Activated T-helper 1 cell treated with anti-CD3 and anti-CD28 coated beads, Interleukin-12 subunit alpha, Interleukin-12 subunit beta, Interleukin-2, Interleukin-4 antibody, amounts not matched to agents 30 ng/mL and 10 ng/mL and 1 ng/mL, durations not matched to agents 14 hours and 24 hours and 36 hours (primary cell): ENCODE measurements at regions not wholly inside any gene's neighbourhood (a gene's known extent, or its start where the extent isn't known, plus 50 kb on each side); places are given as distances from the start of the nearest gene placed in this dataset.
"Not testable (repeated sequence)": the region's sequence is repeated elsewhere in the genome, so short reads cannot be mapped to it uniquely, and the experiment has no call there.

ENCODE experiments used
- DNase-seq: peaks from one replicate; pipeline ENCODE4 v3.0.0; 2021; ENCODE audit warnings: low spot score
- H3K27ac Mint-ChIP-seq: one replicate; pipeline ENCODE4 v1.8.0; 2021; ENCODE audit warnings: mild to moderate bottlenecking, mixed read lengths
- H3K27me3 Mint-ChIP-seq: one replicate; pipeline ENCODE4 v1.8.0; 2022; ENCODE audit warnings: mild to moderate bottlenecking, moderate library complexity, mixed read lengths; ENCODE audit not compliant: insufficient read depth
- H3K36me3 Mint-ChIP-seq: one replicate; pipeline ENCODE4 v1.8.0; 2021; ENCODE audit warnings: low read depth, mixed read lengths
- H3K4me1 Mint-ChIP-seq: one replicate; pipeline ENCODE4 v1.8.0; 2021; ENCODE audit warnings: low read depth, mixed read lengths
- H3K4me3 Mint-ChIP-seq: one replicate; pipeline ENCODE4 v1.8.0; 2021; ENCODE audit warnings: mild to moderate bottlenecking, moderate library complexity, mixed read lengths
- H3K9me3 Mint-ChIP-seq: one replicate; pipeline ENCODE4 v1.8.0; 2021; ENCODE audit warnings: mixed read lengths
- intact Hi-C: fragments of 100-400 bp; cut with micrococcal nuclease; formaldehyde crosslinking; loops from one replicate; pipeline ENCODE4 v1.15.1; 2024

- H3K4me3 Mint-ChIP-seq, result no peak overlapping the region
Measured at GRCh38 chr6:74199215-74199915, 503.4 kb downstream of the CD109 start.

DNA sequence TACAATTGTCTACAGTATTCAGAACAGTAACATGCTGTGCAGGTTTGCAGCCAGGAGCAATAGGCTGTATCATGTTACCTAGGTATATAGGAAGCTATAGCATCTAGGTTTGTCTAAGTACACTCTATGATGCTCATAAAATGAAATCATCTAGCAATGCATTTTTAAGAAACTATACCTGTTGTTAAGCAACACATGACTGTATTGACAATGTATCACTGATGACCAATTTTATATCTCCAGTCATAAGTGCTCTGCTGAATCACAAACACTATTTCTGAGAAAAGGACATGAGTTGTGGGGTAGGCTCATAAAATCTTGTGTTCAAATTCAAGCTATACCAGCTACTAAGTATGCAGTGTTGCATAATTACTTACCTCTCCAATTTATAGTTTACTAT is 501.3 kb downstream of the CD109 start:
- peaks cover 1% of the 10 kb centered on the region for H3K27me3 Mint-ChIP-seq
- H3K4me3 Mint-ChIP-seq, result no peak overlapping the region
- H3K4me1 Mint-ChIP-seq, result no peaks in the 10 kb centered on the region
- no peak for DNase-seq
- no peak overlapping the region for H3K27ac Mint-ChIP-seq
- H3K36me3 Mint-ChIP-seq, result no peaks in the 10 kb centered on the region
- intact Hi-C loops, result no loop called here
- H3K9me3 Mint-ChIP-seq, result no peaks in the 10 kb centered on the region

More at GRCh38 chr6:74199215-74199915, 503.4 kb downstream of the CD109 start:
- no peak overlapping the region for H3K27ac Mint-ChIP-seq
- H3K4me1 Mint-ChIP-seq, result no peaks in the 10 kb centered on the region
- no peaks in the 10 kb centered on the region for H3K36me3 Mint-ChIP-seq
- peaks cover 1% of the 10 kb centered on the region for H3K27me3 Mint-ChIP-seq
- intact Hi-C loops, result no loop called here
- no peaks in the 10 kb centered on the region for H3K9me3 Mint-ChIP-seq
- no peak for DNase-seq

DNA sequence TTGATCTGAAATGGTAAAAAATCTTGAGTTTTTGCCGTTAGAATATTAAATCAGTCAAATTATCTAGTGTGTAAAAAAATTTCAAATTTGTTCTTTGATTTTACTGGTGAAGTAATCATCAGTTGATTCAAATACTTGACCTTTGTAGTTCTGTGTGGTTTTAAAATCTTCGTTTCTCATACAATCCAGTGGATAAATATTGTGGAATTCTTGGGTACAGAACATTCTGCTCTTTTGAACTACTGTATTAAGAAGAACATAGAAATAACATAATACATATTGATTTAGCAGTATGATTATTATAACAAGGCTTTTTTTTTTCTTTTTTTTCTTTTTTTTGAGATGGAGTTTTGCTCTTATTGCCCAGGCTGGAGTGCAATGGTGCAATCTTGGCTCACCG is 491.8 kb downstream of the CD109 start:
- H3K36me3 Mint-ChIP-seq, result no peaks in the 10 kb centered on the region
- no peak overlapping the region for H3K4me3 Mint-ChIP-seq
- H3K27ac Mint-ChIP-seq, result no peak overlapping the region
- H3K9me3 Mint-ChIP-seq, result no peaks in the 10 kb centered on the region
- no peaks in the 10 kb centered on the region for H3K4me1 Mint-ChIP-seq
- intact Hi-C loops, result no loop called here
- no peak for DNase-seq
- no peaks in the 10 kb centered on the region for H3K27me3 Mint-ChIP-seq

GRCh38 chr6:74182992-74183391 is 487.0 kb downstream of the CD109 start:
- Mint-ChIP-seq H3K27ac (no peak overlapping the region), H3K27me3 (no peaks in the 10 kb centered on the region), H3K9me3 (no peaks in the 10 kb centered on the region), H3K4me3 (no peak overlapping the region), H3K4me1 (no peaks in the 10 kb centered on the region), H3K36me3 (no peaks in the 10 kb centered on the region)
- DNase-seq, result no peak
- intact Hi-C loops, result no loop called here

GRCh38 chr6:74181471-74181870 is 485.5 kb downstream of the CD109 start:
- Mint-ChIP-seq H3K4me1 (no peaks in the 10 kb centered on the region), H3K9me3 (no peaks in the 10 kb centered on the region), H3K27me3 (no peaks in the 10 kb centered on the region), H3K27ac (no peak overlapping the region), H3K36me3 (no peaks in the 10 kb centered on the region), H3K4me3 (no peak overlapping the region)
- intact Hi-C loops, result no loop called here
- no peak for DNase-seq

DNA sequence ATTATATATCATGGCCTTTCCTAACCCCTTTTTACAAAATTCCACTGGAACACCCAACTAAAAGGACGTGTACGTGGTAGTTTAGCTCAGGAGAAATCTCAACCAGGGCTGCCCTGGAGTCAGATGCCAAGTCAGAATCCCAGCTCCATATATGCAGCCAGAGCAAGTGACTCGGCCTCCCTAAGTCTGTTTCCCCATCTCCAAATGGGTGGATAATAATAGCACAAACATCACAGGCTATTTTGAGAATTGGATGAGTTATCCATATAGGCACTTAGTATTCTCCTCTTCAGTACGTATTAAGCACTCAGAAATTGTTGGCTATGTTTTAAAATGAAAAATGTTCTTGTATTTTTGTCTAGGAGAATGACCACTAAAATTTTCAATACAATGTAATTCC is 481.5 kb downstream of the CD109 start:
- Mint-ChIP-seq H3K4me3 (no peak overlapping the region), H3K36me3 (no peaks in the 10 kb centered on the region), H3K9me3 (no peaks in the 10 kb centered on the region), H3K27me3 (no peaks in the 10 kb centered on the region), H3K4me1 (no peaks in the 10 kb centered on the region), H3K27ac (no peak overlapping the region)
- intact Hi-C loops, result no loop called here
- no peak for DNase-seq

- intact Hi-C loops, H3K4me3 Mint-ChIP-seq, H3K36me3 Mint-ChIP-seq, H3K27ac Mint-ChIP-seq, H3K4me1 Mint-ChIP-seq, DNase-seq, H3K9me3 Mint-ChIP-seq, H3K27me3 Mint-ChIP-seq: not testable (repeated sequence)
Measured at GRCh38 chr6:74170550-74170949, 474.5 kb downstream of the CD109 start.

- intact Hi-C loops, result no loop called here
- Mint-ChIP-seq H3K4me1 (no peaks in the 10 kb centered on the region), H3K9me3 (no peaks in the 10 kb centered on the region), H3K27me3 (no peaks in the 10 kb centered on the region), H3K4me3 (no peak overlapping the region), H3K27ac (no peak overlapping the region), H3K36me3 (no peaks in the 10 kb centered on the region)
- no peak for DNase-seq
Measured at GRCh38 chr6:74170118-74170517, 474.1 kb downstream of the CD109 start.

GRCh38 chr6:74167976-74168375 is 472.0 kb downstream of the CD109 start:
- intact Hi-C loops, result no loop called here
- Mint-ChIP-seq H3K27ac (no peak overlapping the region), H3K27me3 (no peaks in the 10 kb centered on the region), H3K9me3 (no peaks in the 10 kb centered on the region), H3K4me1 (no peaks in the 10 kb centered on the region), H3K36me3 (no peaks in the 10 kb centered on the region), H3K4me3 (no peak overlapping the region)
- no peak for DNase-seq

DNA sequence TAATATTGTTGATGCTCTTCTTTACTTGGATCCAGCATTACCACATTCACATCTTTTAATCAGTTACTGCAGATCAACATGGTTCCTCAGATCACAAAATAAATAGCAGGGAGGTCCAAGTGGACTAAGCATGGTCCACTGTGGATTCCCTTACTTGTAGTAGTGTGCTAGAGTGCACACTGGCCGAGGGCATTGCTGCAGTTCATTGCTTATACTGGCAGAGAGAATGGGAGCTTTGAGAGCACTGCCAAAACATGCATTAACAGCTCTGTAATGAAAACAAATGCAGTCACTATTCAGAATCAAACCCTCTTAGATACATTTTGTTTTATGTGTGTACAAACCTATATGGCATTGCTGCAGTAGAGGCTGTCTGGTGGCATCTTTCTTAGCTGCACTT is 471.5 kb downstream of the CD109 start:
- intact Hi-C loops, result no loop called here
- no peak for DNase-seq
- no peak overlapping the region for H3K4me3 Mint-ChIP-seq
- H3K27me3 Mint-ChIP-seq, result no peaks in the 10 kb centered on the region
- H3K27ac Mint-ChIP-seq, result no peak overlapping the region
- no peaks in the 10 kb centered on the region for H3K36me3 Mint-ChIP-seq
- H3K9me3 Mint-ChIP-seq, result no peaks in the 10 kb centered on the region
- H3K4me1 Mint-ChIP-seq, result no peaks in the 10 kb centered on the region

DNA sequence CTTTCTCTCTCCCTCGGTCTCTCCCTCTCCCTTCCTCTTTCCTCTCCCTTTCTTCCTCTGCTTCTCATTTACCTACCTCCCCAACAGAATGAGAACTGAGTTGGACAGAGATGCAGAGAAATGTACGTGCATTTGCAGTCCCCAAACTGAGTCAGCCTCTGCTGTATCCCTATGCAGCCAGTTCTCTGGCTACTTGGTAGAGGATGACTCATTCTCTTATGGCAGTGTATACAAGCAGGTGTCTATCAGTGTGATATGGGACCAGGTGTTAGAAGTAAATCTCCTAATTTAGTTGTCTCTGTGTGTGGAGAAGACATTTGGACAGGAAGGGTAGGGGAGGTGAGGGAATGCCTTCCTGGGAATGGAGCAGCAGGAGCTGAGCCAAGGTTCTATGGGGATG is 470.8 kb downstream of the CD109 start:
- Mint-ChIP-seq H3K27me3 (no peaks in the 10 kb centered on the region), H3K4me1 (no peaks in the 10 kb centered on the region), H3K4me3 (no peak overlapping the region), H3K9me3 (no peaks in the 10 kb centered on the region), H3K27ac (no peak overlapping the region), H3K36me3 (no peaks in the 10 kb centered on the region)
- no peak for DNase-seq
- intact Hi-C loops, result no loop called here

- H3K27me3 Mint-ChIP-seq, result no peaks in the 10 kb centered on the region
- DNase-seq, result no peak
- no peaks in the 10 kb centered on the region for H3K36me3 Mint-ChIP-seq
- H3K27ac Mint-ChIP-seq, result no peak overlapping the region
- intact Hi-C loops, result no loop called here
- no peaks in the 10 kb centered on the region for H3K9me3 Mint-ChIP-seq
- no peak overlapping the region for H3K4me3 Mint-ChIP-seq
- no peaks in the 10 kb centered on the region for H3K4me1 Mint-ChIP-seq
Measured at GRCh38 chr6:74161380-74161779, 465.4 kb downstream of the CD109 start.

GRCh38 chr6:74152096-74152675 is 456.2 kb downstream of the CD109 start:
- intact Hi-C loops, result no loop called here
- DNase-seq, result no peak
- no peaks in the 10 kb centered on the region for H3K36me3 Mint-ChIP-seq
- H3K9me3 Mint-ChIP-seq, result no peaks in the 10 kb centered on the region
- no peaks in the 10 kb centered on the region for H3K27me3 Mint-ChIP-seq
- no peak overlapping the region for H3K4me3 Mint-ChIP-seq
- H3K27ac Mint-ChIP-seq, result no peak overlapping the region
- H3K4me1 Mint-ChIP-seq, result no peaks in the 10 kb centered on the region

DNA sequence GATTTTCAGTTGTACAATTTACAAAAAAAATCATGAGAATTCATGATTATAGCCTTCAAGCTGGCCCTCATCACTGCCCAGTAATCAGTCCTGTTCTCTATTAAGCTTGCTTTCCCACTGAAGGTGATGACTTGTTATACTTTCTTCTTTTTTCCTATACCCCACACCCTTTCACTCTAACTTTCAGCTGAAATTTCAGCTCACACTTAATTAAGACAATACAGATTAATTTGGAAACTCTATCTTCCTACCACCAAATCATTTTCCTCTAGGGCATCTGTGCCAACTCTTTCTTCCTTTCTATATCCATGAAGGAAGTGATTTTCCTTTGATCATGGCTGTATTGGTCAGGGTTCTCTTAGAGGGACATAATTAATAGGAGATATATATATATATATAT is 449.9 kb downstream of the CD109 start:
- intact Hi-C loops, result no loop called here
- Mint-ChIP-seq H3K27ac (no peak overlapping the region), H3K4me3 (no peak overlapping the region), H3K36me3 (no peaks in the 10 kb centered on the region), H3K27me3 (no peaks in the 10 kb centered on the region), H3K9me3 (no peaks in the 10 kb centered on the region), H3K4me1 (no peaks in the 10 kb centered on the region)
- no peak for DNase-seq
